Ascending aorta (tissue), 2 donors: ENCODE measurements at regions not wholly inside any gene's neighbourhood (a gene's known extent, or its start where the extent isn't known, plus 50 kb on each side); places are given as distances from the start of the nearest gene placed in this dataset.

Source experiments
- DNase-seq, 2 donors: peaks; one replicate each; pipeline ENCODE4 v3.0.0-alpha.2; 2019; ENCODE audit warnings: low spot score in 2 of 2
- H3K27ac ChIP-seq, 2 donors: fragments of 200-600 bp; sonication (generic); one replicate each; pipeline ENCODE4 v1.5.1; 2016 to 2017; ENCODE audit warnings: mild to moderate bottlenecking in 1 of 2
- H3K27me3 ChIP-seq: fragments of 200-600 bp; sonication (generic); one replicate; pipeline ENCODE4 v1.5.1; 2017
- H3K36me3 ChIP-seq, 2 donors: fragments of 200-600 bp; sonication (generic); one replicate each; pipeline ENCODE4 v1.5.1; 2016
- H3K4me1 ChIP-seq, 2 donors: fragments of 200-600 bp; sonication (generic); one replicate each; pipeline ENCODE4 v1.5.1; 2016 to 2017; ENCODE audit warnings: mild to moderate bottlenecking in 1 of 2
- H3K4me3 ChIP-seq, 2 donors: fragments of 200-600 bp; sonication (generic); one replicate each; pipeline ENCODE4 v1.5.1; 2016 to 2017; ENCODE audit warnings: mild to moderate bottlenecking in 1 of 2
- H3K9me3 ChIP-seq, 2 donors: fragments of 200-600 bp; sonication (generic); one replicate each; pipeline ENCODE4 v1.5.1; 2016
- intact Hi-C: fragments of 100-400 bp; cut with DNase I; formaldehyde crosslinking; loops from one replicate; pipeline ENCODE4 v1.15.1; 2023
- TF ChIP-seq, protein P1 (sequence below), 3 experiments: fragments of 200-600 bp in 2 of 3; fragments of 450-650 bp in 1 of 3; sonication (generic) in 2 of 3; IDR thresholded peaks; one replicate each; pipeline ENCODE4 v1.5.1; 2016 to 2019; ENCODE audit warnings: antibody characterized with exemption in 3 of 3, mild to moderate bottlenecking in 1 of 3, moderate library complexity in 1 of 3

DNA sequence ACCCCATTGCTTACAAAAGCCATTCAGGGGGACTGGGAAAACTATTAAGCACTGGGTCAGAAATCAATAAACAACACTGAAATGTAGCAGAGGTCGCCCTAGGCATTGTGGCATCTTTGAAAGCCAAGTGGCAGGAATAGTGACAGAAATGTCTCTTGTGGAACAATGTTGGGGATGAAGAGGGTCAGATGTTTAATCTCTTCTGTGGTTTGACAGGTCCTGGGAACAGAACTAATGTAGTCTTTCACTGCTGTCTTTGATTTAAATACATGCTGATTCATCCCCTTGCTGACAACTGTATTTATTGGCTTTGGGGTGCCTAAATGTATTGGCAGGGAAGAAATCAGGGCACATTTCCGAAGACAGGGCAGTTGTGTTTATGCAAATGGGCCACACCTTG lies 194.8 kb downstream of the ATG4C start:
- Histone ChIP-seq H3K27me3 (no peaks in the 10 kb centered on the region), H3K36me3 (no peaks in the 10 kb centered on the region), H3K9me3 (no peaks in the 10 kb centered on the region), H3K4me1 (no peaks in the 10 kb centered on the region), H3K27ac (no peak overlapping the region), H3K4me3 (no peak overlapping the region)
- DNase-seq: no peak
- intact Hi-C loops: no loop called here
- TF ChIP-seq, protein P1, sequence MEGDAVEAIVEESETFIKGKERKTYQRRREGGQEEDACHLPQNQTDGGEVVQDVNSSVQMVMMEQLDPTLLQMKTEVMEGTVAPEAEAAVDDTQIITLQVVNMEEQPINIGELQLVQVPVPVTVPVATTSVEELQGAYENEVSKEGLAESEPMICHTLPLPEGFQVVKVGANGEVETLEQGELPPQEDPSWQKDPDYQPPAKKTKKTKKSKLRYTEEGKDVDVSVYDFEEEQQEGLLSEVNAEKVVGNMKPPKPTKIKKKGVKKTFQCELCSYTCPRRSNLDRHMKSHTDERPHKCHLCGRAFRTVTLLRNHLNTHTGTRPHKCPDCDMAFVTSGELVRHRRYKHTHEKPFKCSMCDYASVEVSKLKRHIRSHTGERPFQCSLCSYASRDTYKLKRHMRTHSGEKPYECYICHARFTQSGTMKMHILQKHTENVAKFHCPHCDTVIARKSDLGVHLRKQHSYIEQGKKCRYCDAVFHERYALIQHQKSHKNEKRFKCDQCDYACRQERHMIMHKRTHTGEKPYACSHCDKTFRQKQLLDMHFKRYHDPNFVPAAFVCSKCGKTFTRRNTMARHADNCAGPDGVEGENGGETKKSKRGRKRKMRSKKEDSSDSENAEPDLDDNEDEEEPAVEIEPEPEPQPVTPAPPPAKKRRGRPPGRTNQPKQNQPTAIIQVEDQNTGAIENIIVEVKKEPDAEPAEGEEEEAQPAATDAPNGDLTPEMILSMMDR (IDR thresholded peaks at IDR 0.05): no peak

DNA sequence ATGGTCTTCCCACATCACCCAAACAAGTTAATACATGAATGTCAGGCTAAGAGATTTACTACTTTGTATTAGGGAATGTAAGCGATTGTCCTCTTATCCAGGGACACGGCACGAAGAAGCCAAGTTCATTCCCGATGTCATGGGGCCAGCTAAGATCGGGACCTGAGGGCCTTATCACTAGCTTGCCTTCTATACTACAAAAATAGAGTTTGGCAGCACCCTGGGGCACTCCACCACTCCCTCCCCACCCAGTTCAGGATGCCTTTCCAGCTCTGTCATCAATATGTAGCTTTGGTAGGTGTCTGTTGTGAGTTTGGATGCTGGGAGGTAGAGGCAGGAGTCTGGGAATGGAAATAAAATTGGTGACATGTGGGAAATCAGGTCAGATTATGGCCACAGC lies 197.5 kb downstream of the ATG4C start:
- Histone ChIP-seq H3K27ac (no peak overlapping the region), H3K4me3 (no peak overlapping the region), H3K9me3 (no peaks in the 10 kb centered on the region), H3K4me1 (no peaks in the 10 kb centered on the region), H3K27me3 (no peaks in the 10 kb centered on the region), H3K36me3 (no peaks in the 10 kb centered on the region)
- no peak for DNase-seq
- intact Hi-C loops: no loop called here
- TF ChIP-seq, protein P1 (IDR thresholded peaks at IDR 0.05): no peak

DNA sequence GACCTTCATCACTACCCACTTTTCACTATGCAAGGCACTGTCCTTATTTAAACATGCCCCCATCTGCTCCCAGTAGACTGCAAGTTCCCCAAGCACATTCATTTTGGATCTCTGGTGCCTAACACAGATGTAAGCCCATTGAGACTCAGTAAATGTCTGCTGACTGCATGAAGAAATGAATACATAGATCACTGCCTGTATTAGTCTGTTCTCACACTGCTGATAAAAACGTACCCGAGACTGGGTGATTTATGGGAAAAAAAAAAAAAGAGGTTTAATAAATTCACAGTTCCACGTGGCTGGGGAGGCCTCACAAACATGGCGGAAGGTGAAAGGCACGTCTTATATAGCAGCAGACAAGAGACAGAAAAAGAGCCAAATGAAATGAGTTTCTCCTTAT lies 204.9 kb downstream of the ATG4C start:
- TF ChIP-seq, protein P1 (IDR thresholded peaks at IDR 0.05): no peak
- Histone ChIP-seq H3K4me3 (no peak overlapping the region), H3K36me3 (no peaks in the 10 kb centered on the region), H3K4me1 (no peaks in the 10 kb centered on the region), H3K27me3 (no peaks in the 10 kb centered on the region), H3K27ac (no peak overlapping the region), H3K9me3 (no peaks in the 10 kb centered on the region)
- DNase-seq: no peak
- intact Hi-C loops: no loop called here

DNA sequence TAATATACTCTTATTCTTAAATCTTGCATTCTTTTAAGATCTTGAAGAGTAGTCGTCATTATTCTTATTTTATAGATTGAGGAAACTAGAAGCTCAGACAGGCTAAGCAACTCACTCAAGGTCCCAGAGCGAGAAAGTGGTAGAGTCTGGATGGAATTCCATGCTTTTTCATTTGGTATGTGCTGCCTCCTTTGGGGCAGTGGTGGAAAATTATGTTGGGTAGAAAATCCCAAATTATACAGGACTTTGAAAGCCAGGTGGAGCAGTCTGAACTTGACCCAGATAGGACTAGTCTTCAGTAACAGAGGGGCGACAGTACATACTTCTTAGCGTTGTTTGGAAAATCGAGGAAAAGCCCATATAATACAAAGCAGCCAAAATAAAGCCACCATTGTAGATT lies 205.6 kb downstream of the ATG4C start:
- DNase-seq: no peak
- no peak overlapping the region for H3K4me3 ChIP-seq
- TF ChIP-seq, protein P1 (IDR thresholded peaks at IDR 0.05): no peak
- no peaks in the 10 kb centered on the region for H3K27me3 ChIP-seq
- H3K27ac ChIP-seq: no peak overlapping the region
- intact Hi-C loops: no loop called here
- H3K9me3 ChIP-seq: no peaks in the 10 kb centered on the region
- H3K36me3 ChIP-seq: no peaks in the 10 kb centered on the region
- H3K4me1 ChIP-seq: no peaks in the 10 kb centered on the region

DNA sequence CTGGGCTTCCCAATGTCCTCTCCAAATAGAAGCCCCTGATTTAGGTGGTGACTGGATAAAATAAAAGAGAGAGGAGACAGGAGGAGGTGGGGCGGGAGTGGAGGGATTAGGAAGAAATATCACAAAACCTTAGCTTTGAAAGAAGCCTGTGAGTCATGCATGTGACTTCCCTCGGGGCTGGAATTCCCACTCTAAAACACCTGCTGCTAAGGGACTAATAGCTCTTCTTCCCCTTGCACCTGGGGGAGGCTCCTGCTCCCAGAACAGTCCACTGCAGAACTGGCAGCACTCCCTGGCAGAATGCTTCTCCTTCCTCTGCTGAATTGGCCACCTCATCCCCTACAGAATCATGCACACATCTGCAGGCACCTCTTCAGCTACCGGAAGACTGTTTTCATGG lies 207.2 kb downstream of the ATG4C start:
- intact Hi-C loops: no loop called here
- DNase-seq: no peak
- TF ChIP-seq, protein P1 (IDR thresholded peaks at IDR 0.05): no peak
- Histone ChIP-seq H3K4me3 (no peak overlapping the region), H3K4me1 (no peaks in the 10 kb centered on the region), H3K9me3 (no peaks in the 10 kb centered on the region), H3K27me3 (no peaks in the 10 kb centered on the region), H3K36me3 (no peaks in the 10 kb centered on the region), H3K27ac (no peak overlapping the region)

DNA sequence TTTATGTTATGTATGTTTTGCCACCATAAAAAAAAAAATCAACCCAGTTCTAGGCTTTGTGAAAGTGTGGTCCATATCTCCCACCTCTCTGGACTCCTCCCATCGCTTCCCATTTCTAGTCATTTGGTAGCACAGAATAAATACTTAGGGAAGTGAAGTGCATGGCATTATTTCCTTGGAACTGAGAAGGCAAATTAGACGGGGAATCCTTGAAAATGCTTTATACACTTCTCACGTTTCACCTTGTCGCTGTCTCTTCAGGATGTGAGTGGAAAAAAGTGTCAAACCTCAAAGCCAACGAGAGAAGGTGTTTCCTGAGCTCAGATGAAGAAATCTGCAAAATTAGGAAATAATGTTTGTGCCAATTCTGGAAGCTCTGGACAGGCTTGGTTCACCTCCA lies 209.9 kb downstream of the ATG4C start:
- no peaks in the 10 kb centered on the region for H3K4me1 ChIP-seq
- TF ChIP-seq, protein P1 (IDR thresholded peaks at IDR 0.05): no peak
- intact Hi-C loops: no loop called here
- no peaks in the 10 kb centered on the region for H3K27me3 ChIP-seq
- H3K4me3 ChIP-seq: no peak overlapping the region
- DNase-seq: no peak
- no peak overlapping the region for H3K27ac ChIP-seq
- no peaks in the 10 kb centered on the region for H3K36me3 ChIP-seq
- H3K9me3 ChIP-seq: no peaks in the 10 kb centered on the region
